Glomerular visceral epithelial cell (primary cell): ENCODE measurements at regions not wholly inside any gene's neighbourhood (a gene's known extent, or its start where the extent isn't known, plus 50 kb on each side); places are given as distances from the start of the nearest gene placed in this dataset.

ENCODE experiments used
- DNase-seq: peaks from one replicate; pipeline ENCODE4 v3.0.0-alpha.2; 2016; ENCODE audit errors: extremely low spot score

DNA sequence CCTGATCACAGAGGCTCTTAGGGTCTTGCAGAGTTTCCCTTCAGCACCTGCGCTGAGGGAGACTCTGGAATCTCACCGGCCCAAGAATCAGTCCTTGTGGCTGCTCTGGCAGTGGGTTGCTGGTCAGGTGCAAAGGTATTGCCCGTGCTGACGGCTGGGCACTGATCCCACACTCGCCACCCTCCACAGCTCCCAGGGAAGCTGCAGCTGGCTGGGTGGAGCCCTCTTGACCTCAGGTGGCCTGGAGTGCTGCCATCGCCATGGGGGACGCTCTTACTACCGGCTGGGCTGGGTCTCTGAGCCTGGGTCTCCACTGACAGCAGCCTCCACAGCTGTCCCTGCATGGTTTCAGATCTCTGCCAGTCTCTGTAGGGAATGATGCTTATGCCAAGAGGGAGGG is 52.6 kb upstream of the EPHB3 start:
- DNase-seq: no peak

DNA sequence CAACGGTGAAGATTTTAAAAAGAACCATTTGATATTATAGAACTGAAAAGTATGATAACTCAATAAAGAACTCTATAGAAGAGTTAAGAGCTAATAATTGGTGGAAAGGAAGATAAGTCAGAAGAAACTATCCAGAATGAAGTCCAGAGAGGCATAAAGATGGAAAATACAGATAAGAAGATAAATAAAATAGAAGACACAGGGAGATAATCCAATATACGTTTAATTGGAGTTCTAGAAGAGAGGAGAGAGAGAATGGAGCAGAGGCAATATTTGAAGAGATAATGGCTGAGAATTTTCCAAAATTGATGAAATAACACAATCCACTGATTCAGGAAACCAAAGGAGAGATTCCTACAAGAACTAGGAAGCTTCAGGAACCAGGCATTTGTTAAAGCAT is 49.8 kb upstream of the EPHB3 start:
- no peak for DNase-seq
